Right lobe of liver (tissue), 6 donors: ENCODE measurements at regions not wholly inside any gene's neighbourhood (a gene's known extent, or its start where the extent isn't known, plus 50 kb on each side); places are given as distances from the start of the nearest gene placed in this dataset.

Source experiments
- ATAC-seq, 4 donors: fragments of 200-7000 bp; cut with Tn5 transposase; one replicate each; pipeline ENCODE4 v1.9.1; 2020; ENCODE audit warnings: mild to moderate bottlenecking in 4 of 4, moderate library complexity in 4 of 4
- DNase-seq, 3 donors: peaks; one replicate each; pipeline ENCODE4 v3.0.0-alpha.2; 2020
- H3K27ac ChIP-seq, 3 donors: fragments of 200-600 bp; one replicate each; pipeline ENCODE4 v1.8.0; 2022
- H3K27me3 ChIP-seq, 2 donors: fragments of 200-600 bp; one replicate each; pipeline ENCODE4 v1.8.0; 2022
- H3K36me3 ChIP-seq, 4 donors: fragments of 200-600 bp; sonication (generic) in 1 of 4; one replicate each; pipeline versions ENCODE4 v1.5.1 to v1.8.0; 2017 to 2022; ENCODE audit warnings: control low read depth in 1 of 4
- H3K4me1 ChIP-seq, 4 donors: fragments of 200-600 bp; sonication (generic) in 1 of 4; one replicate each; pipeline versions ENCODE4 v1.5.1 to v1.8.0; 2017 to 2022; ENCODE audit warnings: control low read depth in 1 of 4
- H3K4me3 ChIP-seq, 3 donors: fragments of 200-600 bp; one replicate each; pipeline ENCODE4 v1.8.0; 2022
- H3K9me3 ChIP-seq, 4 donors: fragments of 200-600 bp; sonication (generic) in 1 of 4; one replicate each; pipeline versions ENCODE4 v1.5.1 to v1.8.0; 2017 to 2022; ENCODE audit warnings: control low read depth in 1 of 4
- POLR2A ChIP-seq: fragments of 450-650 bp; IDR thresholded peaks from one replicate; pipeline ENCODE4 v1.6.1; 2017; ENCODE audit warnings: antibody characterized with exemption, mild to moderate bottlenecking
- WGBS: methylation state at CpG from one replicate; pipeline ENCODE4 v1.1.6; 2018; ENCODE audit warnings: low coverage, low lambda C conversion rate; ENCODE audit not compliant: insufficient coverage; ENCODE audit errors: missing lambda C conversion rate; 5-methylcytosine and 5-hydroxymethylcytosine counted together
- intact Hi-C, 2 donors: fragments of 100-400 bp; cut with DNase I; formaldehyde crosslinking; loops; one replicate each; pipeline versions ENCODE4 v1.11.2 to v1.14.1; 2022
- TF ChIP-seq, protein P1 (sequence below), 4 donors: fragments of 200-600 bp in 3 of 4; fragments of 450-650 bp in 1 of 4; IDR thresholded peaks; one replicate each; pipeline versions ENCODE4 v1.5.1 to v1.8.0; 2016 to 2022; ENCODE audit warnings: antibody characterized with exemption in 4 of 4, mild to moderate bottlenecking in 2 of 4
- donor health status: DM: no; HTN: yes; CAD: no.
- donor health status: DM: no; HTN: no; CAD: no.
- donor health status: DM: no; HTN: no; CAD: no.
- donor health status: DM: no; HTN: yes; CAD: no.
- donor health status: DM: no; HTN: yes; CAD: no.

DNA sequence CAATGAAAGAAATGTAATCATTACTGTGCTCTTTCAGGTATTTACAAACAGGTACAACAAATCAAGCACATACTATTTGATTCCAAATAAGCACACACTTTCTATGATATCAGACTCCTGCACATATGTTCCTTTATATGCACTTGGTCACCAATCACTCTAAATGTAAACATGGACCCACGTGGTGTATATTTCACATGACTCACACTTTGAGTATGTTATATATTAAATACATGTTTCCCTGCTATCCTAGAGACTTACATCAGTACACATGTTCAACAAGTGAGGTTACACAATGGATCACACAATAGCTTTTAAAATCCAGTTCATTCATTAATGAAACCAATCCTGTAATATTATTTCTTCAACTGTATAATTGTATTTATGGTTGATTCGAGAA lies 683.5 kb downstream of the NR2F2 start:
- intact Hi-C loops = no loop called here
- Histone ChIP-seq H3K4me1 (no peaks in the 10 kb centered on the region), H3K27ac (no peak overlapping the region), H3K27me3 (no peaks in the 10 kb centered on the region), H3K9me3 (no peaks in the 10 kb centered on the region), H3K4me3 (no peak overlapping the region), H3K36me3 (no peaks in the 10 kb centered on the region)
- WGBS = 19% methylated on average over 2 of the region's 2 CpGs
- TF ChIP-seq, protein P1, sequence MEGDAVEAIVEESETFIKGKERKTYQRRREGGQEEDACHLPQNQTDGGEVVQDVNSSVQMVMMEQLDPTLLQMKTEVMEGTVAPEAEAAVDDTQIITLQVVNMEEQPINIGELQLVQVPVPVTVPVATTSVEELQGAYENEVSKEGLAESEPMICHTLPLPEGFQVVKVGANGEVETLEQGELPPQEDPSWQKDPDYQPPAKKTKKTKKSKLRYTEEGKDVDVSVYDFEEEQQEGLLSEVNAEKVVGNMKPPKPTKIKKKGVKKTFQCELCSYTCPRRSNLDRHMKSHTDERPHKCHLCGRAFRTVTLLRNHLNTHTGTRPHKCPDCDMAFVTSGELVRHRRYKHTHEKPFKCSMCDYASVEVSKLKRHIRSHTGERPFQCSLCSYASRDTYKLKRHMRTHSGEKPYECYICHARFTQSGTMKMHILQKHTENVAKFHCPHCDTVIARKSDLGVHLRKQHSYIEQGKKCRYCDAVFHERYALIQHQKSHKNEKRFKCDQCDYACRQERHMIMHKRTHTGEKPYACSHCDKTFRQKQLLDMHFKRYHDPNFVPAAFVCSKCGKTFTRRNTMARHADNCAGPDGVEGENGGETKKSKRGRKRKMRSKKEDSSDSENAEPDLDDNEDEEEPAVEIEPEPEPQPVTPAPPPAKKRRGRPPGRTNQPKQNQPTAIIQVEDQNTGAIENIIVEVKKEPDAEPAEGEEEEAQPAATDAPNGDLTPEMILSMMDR (IDR thresholded peaks at IDR 0.05) = no peak
- no peak for TF ChIP-seq POLR2A
- no peak for ATAC-seq
- DNase-seq = no peak

DNA sequence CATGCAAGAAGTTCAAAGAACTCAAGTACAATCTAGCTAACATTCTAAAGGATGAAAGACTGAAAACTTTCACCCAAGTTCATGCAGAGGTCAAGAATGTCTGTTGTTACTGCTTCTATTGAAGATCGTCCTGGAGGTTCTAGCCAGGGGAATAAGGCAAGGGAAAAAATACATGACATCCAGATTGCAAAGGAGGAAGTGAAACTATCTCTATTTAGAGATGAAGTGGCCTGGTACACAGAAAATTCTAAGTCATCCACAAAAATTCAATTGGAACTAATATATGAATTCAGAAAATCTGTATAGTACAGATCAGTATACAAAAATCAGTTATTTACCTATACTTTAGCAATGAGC lies 693.0 kb downstream of the NR2F2 start:
- DNase-seq = no peak
- H3K4me1 ChIP-seq = no peaks in the 10 kb centered on the region
- no peak overlapping the region for H3K4me3 ChIP-seq
- H3K36me3 ChIP-seq = no peaks in the 10 kb centered on the region
- no peaks in the 10 kb centered on the region for H3K27me3 ChIP-seq
- TF ChIP-seq, protein P1 (IDR thresholded peaks at IDR 0.05) = no peak
- TF ChIP-seq POLR2A = no peak
- no peaks in the 10 kb centered on the region for H3K9me3 ChIP-seq
- intact Hi-C loops = no loop called here
- no peak overlapping the region for H3K27ac ChIP-seq
- no peak for ATAC-seq
- WGBS = 9% methylated on average over 1 of the region's 1 CpG

DNA sequence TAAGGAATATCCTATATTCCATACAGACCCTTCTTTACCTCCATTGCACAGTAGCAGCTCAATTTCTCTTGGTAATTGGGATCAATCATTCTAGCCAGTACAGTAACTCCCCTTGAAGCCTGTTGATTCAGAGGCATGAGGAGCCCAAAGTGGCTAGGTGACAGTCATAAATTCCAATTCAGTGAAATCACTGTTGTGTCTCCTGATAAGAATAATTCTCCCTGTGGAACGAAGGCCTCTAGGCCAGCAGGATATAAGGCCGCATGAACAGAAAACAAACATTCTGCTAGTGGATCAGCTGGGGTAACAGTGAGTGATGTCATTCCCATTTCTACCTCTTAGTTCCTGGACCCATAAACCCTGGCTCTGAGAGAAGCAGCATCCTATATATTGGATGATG lies 696.3 kb downstream of the NR2F2 start:
- no peak for TF ChIP-seq POLR2A
- TF ChIP-seq, protein P1 (IDR thresholded peaks at IDR 0.05) = no peak
- intact Hi-C loops = no loop called here
- Histone ChIP-seq H3K27me3 (no peaks in the 10 kb centered on the region), H3K27ac (no peak overlapping the region), H3K9me3 (no peaks in the 10 kb centered on the region), H3K36me3 (no peaks in the 10 kb centered on the region), H3K4me3 (no peak overlapping the region), H3K4me1 (no peaks in the 10 kb centered on the region)
- WGBS = 59% methylated on average over 2 of the region's 2 CpGs
- no peak for DNase-seq
- no peak for ATAC-seq

DNA sequence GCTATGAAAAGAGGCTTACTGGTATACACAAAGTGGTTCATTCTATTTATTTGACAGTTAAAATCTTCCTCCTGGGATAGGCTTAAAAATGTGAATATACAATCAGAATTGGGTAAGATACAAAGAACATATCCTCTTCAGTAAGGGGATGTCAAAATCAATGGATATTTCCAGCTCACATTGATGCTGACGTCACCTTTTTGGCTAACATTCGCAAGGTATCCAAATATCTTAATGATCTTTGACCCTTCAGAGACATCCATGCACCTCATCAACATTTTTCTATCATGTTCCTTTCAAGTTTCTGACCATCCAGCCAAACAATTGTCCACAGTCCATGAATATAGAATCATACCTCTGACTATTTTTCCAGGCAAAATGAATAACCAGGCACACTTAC lies 697.3 kb downstream of the NR2F2 start:
- H3K4me3 ChIP-seq = no peak overlapping the region
- DNase-seq = no peak
- H3K36me3 ChIP-seq = no peaks in the 10 kb centered on the region
- ATAC-seq = no peak
- H3K27ac ChIP-seq = no peak overlapping the region
- no peaks in the 10 kb centered on the region for H3K27me3 ChIP-seq
- H3K9me3 ChIP-seq = no peaks in the 10 kb centered on the region
- TF ChIP-seq, protein P1 (IDR thresholded peaks at IDR 0.05) = no peak
- TF ChIP-seq POLR2A = no peak
- intact Hi-C loops = no loop called here
- no peaks in the 10 kb centered on the region for H3K4me1 ChIP-seq
- 23% methylated on average over 2 of the region's 2 CpGs for WGBS

DNA sequence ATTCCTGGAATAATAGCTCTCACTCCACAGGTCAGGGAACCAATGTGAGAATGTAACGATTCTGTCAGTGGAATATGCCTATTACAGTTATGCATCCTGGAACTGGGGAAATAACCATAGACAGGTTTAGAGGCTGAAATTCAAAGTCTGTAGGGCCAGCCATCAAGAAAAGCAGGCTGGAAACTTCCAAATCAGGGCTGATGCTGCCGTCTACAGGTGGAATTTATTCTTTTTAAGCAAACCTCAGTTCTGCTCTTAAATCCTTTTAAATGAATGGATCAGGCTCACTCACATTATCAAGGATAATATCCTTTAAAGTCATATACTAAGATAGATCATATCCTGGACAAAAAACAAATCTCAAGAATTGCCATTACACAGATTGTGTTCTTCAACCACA lies 699.8 kb downstream of the NR2F2 start:
- WGBS = 59% methylated on average over 2 of the region's 2 CpGs

More for the DNA sequence above, 699.8 kb downstream of the NR2F2 start:
- Histone ChIP-seq H3K4me3 (no peak overlapping the region), H3K27me3 (no peaks in the 10 kb centered on the region), H3K36me3 (no peaks in the 10 kb centered on the region), H3K4me1 (no peaks in the 10 kb centered on the region), H3K27ac (no peak overlapping the region), H3K9me3 (no peaks in the 10 kb centered on the region)
- ATAC-seq = no peak
- intact Hi-C loops = no loop called here
- no peak for DNase-seq
- TF ChIP-seq, protein P1 (IDR thresholded peaks at IDR 0.05) = no peak
- TF ChIP-seq POLR2A = no peak
